ENCODE measurements at regions not wholly inside any gene's neighbourhood (a gene's known extent, or its start where the extent isn't known, plus 50 kb on each side); places are given as distances from the start of the nearest gene placed in this dataset.

- TF ChIP-seq CTCF (conservative IDR thresholded peaks at IDR 0.05; ENCODE audit: low read length) (no peak), EZH2phosphoT487 (IDR thresholded peaks at IDR 0.05; ENCODE audit: borderline replicate concordance, low read depth, low read length) (no peak)
These were observed 228.9 kb upstream of the RPS6KA3 start for GRCh38 chrX:20495575-20495974.
